NCI-H2196 (cell line): ENCODE measurements at regions not wholly inside any gene's neighbourhood (a gene's known extent, or its start where the extent isn't known, plus 50 kb on each side); places are given as distances from the start of the nearest gene placed in this dataset.
A peak's percentile ranks its signal among the peaks of the same experiment; 100 is the strongest.

ENCODE experiments used
- DNase-seq: peaks from one replicate; lab custom pipeline; 2025; ENCODE audit not compliant: unreplicated experiment; lab: John Stamatoyannopoulos, UW

- DNase-seq: no peak
These were observed 52.4 kb upstream of the WDR26 start for GRCh38 chr1:224486801-224487583.

- DNase-seq: no peak
These were observed 54.4 kb upstream of the WDR26 start for GRCh38 chr1:224488806-224489499.

GRCh38 chr1:224489534-224490365, 55.2 kb upstream of the WDR26 start:
- no peak for DNase-seq

GRCh38 chr1:224490549-224491537, 56.2 kb upstream of the WDR26 start:
- DNase-seq: no peak

- no peak for DNase-seq
These were observed 57.4 kb upstream of the WDR26 start for GRCh38 chr1:224492015-224492414.

GRCh38 chr1:224492632-224493031, 58.0 kb upstream of the WDR26 start:
- DNase-seq: no peak

GRCh38 chr1:224493269-224493668, 58.7 kb upstream of the WDR26 start:
- no peak for DNase-seq

GRCh38 chr1:224494343-224494742, 59.7 kb upstream of the WDR26 start:
- DNase-seq: no peak

GRCh38 chr1:224495866-224496265, 61.3 kb upstream of the WDR26 start:
- no peak for DNase-seq

GRCh38 chr1:224496826-224497225, 62.2 kb upstream of the WDR26 start:
- DNase-seq: no peak

- DNase-seq: no peak
These were observed 63.3 kb upstream of the WDR26 start for GRCh38 chr1:224497714-224498573.

- no peak for DNase-seq
These were observed 64.1 kb upstream of the WDR26 start for GRCh38 chr1:224498574-224499170.

GRCh38 chr1:224499204-224499603, 64.6 kb upstream of the WDR26 start:
- DNase-seq: no peak

GRCh38 chr1:224500796-224501195, 66.2 kb upstream of the WDR26 start:
- DNase-seq: no peak

- no peak for DNase-seq
These were observed 67.2 kb upstream of the WDR26 start for GRCh38 chr1:224501836-224502235.

GRCh38 chr1:224502459-224503160, 68.0 kb upstream of the WDR26 start:
- peak; percentile 61 for DNase-seq

- DNase-seq: peak; percentile 88
These were observed 68.8 kb upstream of the WDR26 start for GRCh38 chr1:224503161-224504118.
